RWPE2 (cell line): ENCODE measurements at regions not wholly inside any gene's neighbourhood (a gene's known extent, or its start where the extent isn't known, plus 50 kb on each side); places are given as distances from the start of the nearest gene placed in this dataset.

Experiments
- ATAC-seq: fragments of 200-7000 bp; cut with Tn5 transposase; 3 replicates; pipeline ENCODE4 v1.9.1; 2021; ENCODE audit warnings: low read depth
- DNase-seq: peaks from one replicate; pipeline ENCODE4 v3.0.0-alpha.2; 2020; ENCODE audit warnings: low spot score
- H3K27ac ChIP-seq: fragments of 450-650 bp; 2 replicates; pipeline ENCODE4 v1.5.1; 2017; ENCODE audit warnings: mild to moderate bottlenecking; ENCODE audit not compliant: poor library complexity, severe bottlenecking
- H3K27me3 ChIP-seq: fragments of 250-450 bp; sonication (Bioruptor Pico); 2 replicates; pipeline ENCODE4 v1.5.1; 2021; ENCODE audit warnings: mild to moderate bottlenecking, moderate library complexity; ENCODE audit not compliant: insufficient read depth, poor library complexity, severe bottlenecking
- H3K36me3 ChIP-seq: fragments of 250-450 bp; sonication (Bioruptor Pico); 2 replicates; pipeline ENCODE4 v1.5.1; 2020; ENCODE audit warnings: low read depth, mild to moderate bottlenecking, moderate library complexity
- H3K4me1 ChIP-seq: fragments of 250-450 bp; sonication (Bioruptor Pico); 2 replicates; pipeline ENCODE4 v1.5.1; 2021; ENCODE audit warnings: mild to moderate bottlenecking, moderate library complexity; ENCODE audit not compliant: insufficient read depth, poor library complexity, severe bottlenecking
- H3K4me3 ChIP-seq: fragments of 250-450 bp; sonication (Bioruptor Pico); 2 replicates; pipeline ENCODE4 v1.5.1; 2021; ENCODE audit warnings: mild to moderate bottlenecking, moderate library complexity; ENCODE audit not compliant: severe bottlenecking
- H3K9me3 ChIP-seq: fragments of 250-450 bp; sonication (Bioruptor Pico); 2 replicates; pipeline ENCODE4 v1.5.1; 2021; ENCODE audit warnings: mild to moderate bottlenecking, moderate library complexity; ENCODE audit not compliant: severe bottlenecking
- TF ChIP-seq, protein P1 (sequence below): fragments of 450-650 bp; IDR thresholded peaks from one replicate; pipeline ENCODE4 v1.5.1; 2017; ENCODE audit warnings: mild to moderate bottlenecking, moderate library complexity; ENCODE audit not compliant: poor library complexity, severe bottlenecking

DNA sequence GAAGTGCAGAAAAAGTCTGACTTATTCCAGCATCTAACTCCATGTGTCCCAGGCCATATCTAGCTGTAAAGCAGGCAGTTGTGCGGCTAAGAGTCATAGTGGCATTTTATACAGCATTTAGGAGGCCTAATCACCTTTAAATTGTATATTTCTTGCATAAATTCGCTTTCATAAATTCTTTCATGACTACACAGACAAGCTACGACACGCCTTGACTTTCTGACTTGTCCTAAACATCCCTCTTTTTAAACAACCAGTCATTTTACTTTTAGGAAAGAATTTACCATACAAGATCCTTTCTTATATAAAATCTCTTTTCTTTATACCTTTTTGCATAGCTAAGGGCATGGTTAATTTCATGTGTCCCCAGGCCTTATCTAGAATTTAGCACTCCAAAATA is 81.7 kb upstream of the THBS2 start:
- Histone ChIP-seq H3K36me3 (no peaks in the 10 kb centered on the region), H3K27ac (no peak overlapping the region), H3K9me3 (no peaks in the 10 kb centered on the region), H3K4me3 (no peak overlapping the region), H3K27me3 (no peaks in the 10 kb centered on the region), H3K4me1 (peaks cover 21% of the 10 kb centered on the region)
- no peak for DNase-seq
- TF ChIP-seq, protein P1, sequence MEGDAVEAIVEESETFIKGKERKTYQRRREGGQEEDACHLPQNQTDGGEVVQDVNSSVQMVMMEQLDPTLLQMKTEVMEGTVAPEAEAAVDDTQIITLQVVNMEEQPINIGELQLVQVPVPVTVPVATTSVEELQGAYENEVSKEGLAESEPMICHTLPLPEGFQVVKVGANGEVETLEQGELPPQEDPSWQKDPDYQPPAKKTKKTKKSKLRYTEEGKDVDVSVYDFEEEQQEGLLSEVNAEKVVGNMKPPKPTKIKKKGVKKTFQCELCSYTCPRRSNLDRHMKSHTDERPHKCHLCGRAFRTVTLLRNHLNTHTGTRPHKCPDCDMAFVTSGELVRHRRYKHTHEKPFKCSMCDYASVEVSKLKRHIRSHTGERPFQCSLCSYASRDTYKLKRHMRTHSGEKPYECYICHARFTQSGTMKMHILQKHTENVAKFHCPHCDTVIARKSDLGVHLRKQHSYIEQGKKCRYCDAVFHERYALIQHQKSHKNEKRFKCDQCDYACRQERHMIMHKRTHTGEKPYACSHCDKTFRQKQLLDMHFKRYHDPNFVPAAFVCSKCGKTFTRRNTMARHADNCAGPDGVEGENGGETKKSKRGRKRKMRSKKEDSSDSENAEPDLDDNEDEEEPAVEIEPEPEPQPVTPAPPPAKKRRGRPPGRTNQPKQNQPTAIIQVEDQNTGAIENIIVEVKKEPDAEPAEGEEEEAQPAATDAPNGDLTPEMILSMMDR, result no peak
- no peak for ATAC-seq

DNA sequence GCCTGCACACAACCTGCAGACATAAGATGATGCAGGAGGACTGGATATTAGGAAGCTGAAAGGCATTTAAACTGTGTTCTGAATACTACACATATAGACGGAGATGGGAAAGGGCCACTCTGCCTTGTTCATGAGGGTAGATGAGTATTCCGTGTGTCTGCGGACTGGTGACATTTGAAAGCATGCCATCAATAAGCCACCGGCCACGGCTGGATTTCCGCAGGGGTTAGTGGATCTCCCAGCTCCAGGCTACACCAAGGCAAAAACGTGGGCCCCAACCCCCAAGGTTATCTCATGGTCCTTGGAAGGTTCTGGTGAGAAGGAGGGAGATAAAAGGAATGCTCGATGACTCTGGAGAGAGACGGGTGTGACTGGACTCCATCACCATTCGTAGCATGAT is 78.6 kb upstream of the THBS2 start:
- H3K9me3 ChIP-seq, result no peaks in the 10 kb centered on the region
- ATAC-seq (no peak), DNase-seq (no peak)
- peaks cover 15% of the 10 kb centered on the region for H3K4me1 ChIP-seq
- no peaks in the 10 kb centered on the region for H3K36me3 ChIP-seq
- TF ChIP-seq, protein P1, result no peak
- no peak overlapping the region for H3K27ac ChIP-seq
- no peaks in the 10 kb centered on the region for H3K27me3 ChIP-seq
- no peak overlapping the region for H3K4me3 ChIP-seq

DNA sequence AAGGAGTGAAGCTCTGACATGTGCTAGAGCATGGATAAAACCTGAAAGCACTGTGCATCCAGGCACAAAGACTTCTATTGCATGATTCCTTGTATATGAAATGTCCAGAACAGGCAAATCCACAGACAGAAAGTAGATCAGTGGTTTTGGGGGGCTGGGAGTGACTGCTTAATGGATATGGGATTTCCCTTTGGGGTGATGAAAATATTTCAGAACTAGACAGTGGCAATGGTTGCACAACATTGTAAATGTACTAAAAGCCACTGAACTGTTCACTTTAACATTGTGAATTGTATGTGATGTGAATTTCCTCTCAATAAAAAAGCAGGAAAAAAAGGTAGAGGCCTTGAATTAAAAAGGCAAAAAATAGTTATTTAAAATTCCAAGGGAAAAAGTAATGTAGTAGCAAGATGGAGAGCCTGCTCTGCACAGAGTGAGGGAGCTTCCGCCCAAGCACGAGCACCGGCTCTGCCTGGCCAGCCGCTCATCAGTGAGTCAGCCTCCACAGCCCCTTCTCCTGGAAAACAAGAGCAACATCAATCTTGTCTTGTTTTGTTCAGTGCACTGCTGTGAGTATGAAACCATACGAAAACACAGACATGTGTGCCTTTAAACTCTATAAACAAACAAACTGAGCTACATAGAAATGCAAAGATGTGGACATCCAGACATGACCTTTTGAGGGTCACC is 74.6 kb upstream of the THBS2 start:
- no peak for DNase-seq
- Histone ChIP-seq H3K27me3 (no peaks in the 10 kb centered on the region), H3K36me3 (no peaks in the 10 kb centered on the region), H3K27ac (no peak overlapping the region), H3K4me1 (no peaks in the 10 kb centered on the region), H3K9me3 (no peaks in the 10 kb centered on the region), H3K4me3 (no peak overlapping the region)
- ATAC-seq, result peak; percentile 81
- TF ChIP-seq, protein P1, result no peak

DNA sequence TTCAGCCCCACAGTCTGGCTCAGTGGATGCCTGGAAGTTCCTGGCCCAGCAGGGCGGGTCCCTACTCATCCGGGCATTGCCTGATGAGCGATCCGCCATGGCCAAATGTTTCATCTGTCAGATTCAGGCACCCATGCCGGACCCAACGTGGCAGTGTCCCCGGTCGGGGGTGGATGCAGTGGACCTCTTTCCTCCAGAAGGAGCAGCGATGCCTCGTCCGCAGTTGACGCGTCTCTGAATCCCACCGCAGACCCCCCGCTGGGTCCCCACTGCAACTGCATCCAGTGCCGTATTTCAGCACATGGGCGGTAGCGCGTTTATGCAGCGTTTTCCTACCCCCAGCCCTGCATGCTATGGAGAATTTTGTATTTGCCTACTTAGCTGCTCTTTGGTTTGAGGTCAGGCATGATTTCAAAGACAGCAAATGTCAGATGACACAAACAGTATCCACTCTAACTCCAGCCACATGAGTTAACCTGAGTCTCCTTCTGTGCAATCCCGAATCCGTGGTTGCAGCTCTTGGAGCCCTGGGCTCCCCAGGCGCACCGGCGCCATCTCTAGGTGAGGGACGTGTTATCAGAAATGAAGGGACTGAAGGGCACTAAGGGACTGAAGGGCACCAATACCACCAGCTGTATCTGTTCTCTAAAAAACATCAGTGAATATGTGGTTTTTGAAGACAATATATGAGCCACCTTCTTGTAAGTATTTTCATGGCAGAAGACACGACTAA is 72.6 kb upstream of the THBS2 start:
- Histone ChIP-seq H3K9me3 (no peaks in the 10 kb centered on the region), H3K27me3 (no peaks in the 10 kb centered on the region), H3K27ac (no peak overlapping the region), H3K4me1 (no peaks in the 10 kb centered on the region), H3K36me3 (no peaks in the 10 kb centered on the region), H3K4me3 (no peak overlapping the region)
- TF ChIP-seq, protein P1, result peak; percentile 16
- DNase-seq, result no peak
- ATAC-seq, result 0 out of 3 replicates have a peak, but pooled peaks have one; percentile 19
